Activated CD8-positive, alpha-beta memory T cell treated with anti-CD3 and anti-CD28 coated beads, Interleukin-2, amount 50 U/mL, for 4 hours (primary cell): ENCODE measurements at regions not wholly inside any gene's neighbourhood (a gene's known extent, or its start where the extent isn't known, plus 50 kb on each side); places are given as distances from the start of the nearest gene placed in this dataset.
A peak's percentile ranks its signal among the peaks of the same experiment; 100 is the strongest.
"Not testable (repeated sequence)": the region's sequence is repeated elsewhere in the genome, so short reads cannot be mapped to it uniquely, and the experiment has no call there.

Experiments
- DNase-seq: peaks from one replicate; pipeline ENCODE4 v3.0.0-alpha.2; 2020

DNA sequence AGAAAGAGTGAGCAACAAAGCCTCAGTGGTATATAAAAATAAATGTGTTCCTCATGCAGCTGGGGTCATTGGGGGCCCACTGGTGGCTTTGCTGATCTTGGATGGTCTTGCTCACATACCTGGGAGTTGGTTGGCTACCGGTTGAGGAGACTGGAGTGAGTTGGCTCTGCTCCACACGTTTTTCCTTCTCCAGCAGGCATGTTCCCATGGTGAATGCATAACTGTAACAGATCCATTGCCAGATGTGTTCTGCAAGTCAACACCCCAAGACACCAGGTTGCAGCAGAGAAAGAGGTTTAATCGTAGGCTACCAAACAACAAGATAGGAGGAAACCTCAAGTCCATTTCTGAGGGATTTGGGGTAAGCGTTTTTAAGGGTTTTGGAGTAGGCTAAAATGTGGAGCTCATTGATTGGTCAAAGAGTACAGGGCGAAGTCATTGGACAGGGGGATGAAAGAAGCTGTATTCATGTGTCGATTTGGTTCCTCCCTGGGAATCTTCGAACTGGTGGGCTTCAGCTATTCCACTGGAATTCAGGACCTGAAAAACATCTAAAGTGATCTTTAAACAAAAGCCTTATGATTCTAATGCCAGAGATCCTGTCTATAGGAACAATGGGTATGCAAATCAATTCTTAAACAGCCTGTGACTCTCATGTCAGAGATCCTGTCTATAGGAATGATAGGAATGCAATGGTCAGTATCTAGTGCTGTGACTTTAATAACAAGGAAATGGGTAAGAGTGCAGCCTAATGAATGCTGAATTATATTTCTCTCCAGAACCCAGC is 467.5 kb upstream of the C16orf82 start:
- DNase-seq: no peak

- DNase-seq: no peak
Observed at GRCh38 chr16:26599785-26600104, 467.0 kb upstream of the C16orf82 start.

DNA sequence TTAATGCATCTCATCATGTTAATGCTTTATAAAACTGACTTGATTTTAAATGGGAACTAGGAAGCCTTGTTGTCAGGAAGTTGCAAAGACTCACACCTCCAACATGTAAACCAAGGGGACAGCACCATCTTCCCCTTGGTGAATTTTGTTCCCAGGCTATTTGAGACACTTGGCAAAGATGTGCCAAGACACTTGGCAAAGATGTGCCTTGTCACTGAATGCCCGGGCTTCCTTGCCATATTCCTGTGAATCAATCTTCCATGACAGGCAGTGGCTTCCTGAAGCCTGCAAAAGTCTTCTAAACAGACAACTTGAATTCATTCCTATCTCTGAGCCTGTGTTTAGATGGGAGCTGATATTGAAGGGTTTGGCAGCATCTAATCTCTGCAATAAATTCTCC is 465.4 kb upstream of the C16orf82 start:
- no peak for DNase-seq

GRCh38 chr16:26605626-26606271 is 461.0 kb upstream of the C16orf82 start:
- no peak for DNase-seq

- no peak for DNase-seq
Observed at GRCh38 chr16:26606381-26607150, 460.2 kb upstream of the C16orf82 start.

- DNase-seq: no peak
Observed at GRCh38 chr16:26614237-26614841, 452.4 kb upstream of the C16orf82 start.

- DNase-seq: no peak
Observed at GRCh38 chr16:26623442-26623841, 443.3 kb upstream of the C16orf82 start.

DNA sequence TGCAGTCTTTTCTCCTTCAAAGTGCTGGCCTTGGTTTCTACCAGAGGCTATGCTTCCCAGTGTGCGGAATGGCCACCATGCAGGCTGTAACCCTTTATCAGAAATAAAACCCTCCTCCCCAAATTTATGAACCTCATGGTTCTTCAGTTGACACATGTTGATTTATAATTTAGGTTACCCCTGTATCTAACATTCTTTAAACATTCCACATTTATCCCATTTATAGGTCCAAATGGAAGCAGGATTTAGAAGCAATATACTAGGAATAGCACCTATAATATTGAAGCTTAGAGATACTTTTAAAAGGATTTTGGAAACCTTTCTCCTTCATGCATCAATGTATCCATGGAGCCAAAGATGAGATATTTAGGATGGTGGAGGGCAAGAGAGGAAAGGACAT is 438.8 kb upstream of the C16orf82 start:
- DNase-seq: no peak

DNA sequence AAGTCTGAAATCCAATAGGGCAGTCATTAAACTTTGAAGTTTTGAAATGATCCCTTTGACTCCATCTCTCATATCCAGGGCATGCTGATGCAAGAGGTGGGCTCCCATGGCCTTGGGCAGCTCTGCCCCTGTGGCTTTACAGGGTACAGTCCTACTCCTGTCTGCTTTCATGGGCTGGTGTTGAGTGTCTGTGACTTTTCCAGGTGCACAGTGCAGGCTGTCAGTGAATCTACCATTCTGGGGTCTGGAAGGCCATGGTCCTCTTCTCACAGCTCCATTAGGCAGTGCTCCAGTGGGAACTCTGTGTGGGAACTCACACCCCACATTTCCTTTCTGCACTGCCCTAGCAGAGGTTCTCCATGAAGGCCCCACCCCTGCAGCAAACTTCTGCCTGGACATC is 435.4 kb upstream of the C16orf82 start:
- not testable (repeated sequence) for DNase-seq

- DNase-seq: no peak
Observed at GRCh38 chr16:26642047-26642664, 424.6 kb upstream of the C16orf82 start.

DNA sequence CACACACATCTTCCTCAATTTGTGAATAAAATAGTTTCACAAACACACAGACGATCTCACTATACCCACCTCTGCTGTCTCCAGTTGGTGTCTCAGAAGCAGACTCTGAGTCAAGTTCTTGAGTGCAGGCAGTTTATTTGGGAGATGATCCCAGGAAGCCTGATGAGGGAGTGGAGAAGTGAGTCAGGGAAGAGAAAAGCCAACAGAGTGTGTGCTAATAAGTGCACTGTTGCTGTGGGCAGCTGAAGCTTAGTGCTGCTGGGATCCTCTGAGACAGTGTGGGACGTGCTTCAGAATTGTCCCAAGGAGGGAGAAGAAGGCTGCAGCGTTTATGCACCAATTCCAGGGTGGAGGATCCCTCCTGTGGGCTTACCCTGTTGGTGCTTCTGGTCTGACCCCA is 423.2 kb upstream of the C16orf82 start:
- DNase-seq: no peak

DNA sequence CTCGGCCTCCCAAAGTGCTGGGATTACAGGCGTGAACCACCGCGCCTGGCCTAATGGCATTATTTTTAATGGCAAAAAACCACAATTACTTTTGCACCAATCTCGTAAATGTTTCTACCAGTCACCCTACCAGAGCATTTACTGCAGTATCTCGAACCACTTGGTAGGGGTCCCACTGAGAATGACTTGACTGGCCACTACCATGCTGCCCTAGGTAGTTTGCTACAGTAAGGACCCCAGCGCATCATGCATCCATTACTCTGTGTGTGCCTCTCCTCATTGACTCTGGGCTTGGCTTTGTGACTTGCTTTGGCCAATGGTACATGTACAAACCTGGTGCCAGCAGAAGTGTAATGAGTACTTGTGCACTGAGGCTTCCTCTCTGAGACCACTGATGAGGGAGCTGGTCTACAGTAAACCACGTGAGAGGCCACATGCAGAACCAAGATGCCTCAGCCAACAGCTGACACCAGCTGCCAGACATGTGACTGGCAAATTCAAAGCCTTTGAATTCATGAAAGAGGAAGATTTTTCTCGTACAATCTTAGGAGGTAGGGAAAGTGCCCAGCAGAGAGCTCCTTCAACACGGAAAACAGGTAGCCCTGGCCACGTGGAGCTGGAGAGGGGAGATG is 421.7 kb upstream of the C16orf82 start:
- DNase-seq: no peak

- DNase-seq: peak; percentile 37
Observed at GRCh38 chr16:26645614-26646013, 421.1 kb upstream of the C16orf82 start.

GRCh38 chr16:26647870-26648269 is 418.9 kb upstream of the C16orf82 start:
- no peak for DNase-seq

GRCh38 chr16:26648851-26649250 is 417.9 kb upstream of the C16orf82 start:
- no peak for DNase-seq

DNA sequence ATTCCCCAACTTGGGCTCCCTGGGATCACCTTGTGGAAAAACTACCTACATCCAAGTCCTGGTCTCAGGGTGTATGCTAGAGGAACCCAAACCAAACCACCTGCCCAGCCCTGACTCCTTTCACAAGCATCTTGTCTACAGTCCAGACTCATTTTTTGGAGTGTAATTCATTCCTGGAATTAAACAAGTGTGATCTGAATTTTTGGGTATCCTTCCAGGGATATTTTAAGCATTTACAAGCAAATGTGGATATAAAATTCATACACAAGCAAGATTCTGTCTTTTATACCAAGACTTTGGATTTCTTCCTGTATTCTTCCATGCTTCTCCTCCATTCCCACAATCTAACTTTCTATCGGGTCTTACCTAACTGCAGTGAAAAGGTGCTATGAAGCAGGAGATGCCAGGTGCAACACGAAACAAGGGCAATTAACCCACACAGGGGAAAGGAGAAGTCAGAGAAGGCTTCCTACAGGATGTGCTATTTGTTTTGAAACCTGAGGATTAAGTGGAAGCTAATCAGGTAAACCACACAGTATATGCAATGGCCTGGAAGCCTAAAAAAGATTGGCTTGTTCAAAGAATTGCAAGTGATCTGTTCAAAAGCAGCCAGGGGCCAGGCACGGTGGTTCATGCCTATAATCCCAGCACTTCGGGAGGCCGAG is 417.2 kb upstream of the C16orf82 start:
- DNase-seq: no peak

- DNase-seq: no peak
Observed at GRCh38 chr16:26651464-26651863, 415.3 kb upstream of the C16orf82 start.

GRCh38 chr16:26651884-26652283 is 414.8 kb upstream of the C16orf82 start:
- no peak for DNase-seq

DNA sequence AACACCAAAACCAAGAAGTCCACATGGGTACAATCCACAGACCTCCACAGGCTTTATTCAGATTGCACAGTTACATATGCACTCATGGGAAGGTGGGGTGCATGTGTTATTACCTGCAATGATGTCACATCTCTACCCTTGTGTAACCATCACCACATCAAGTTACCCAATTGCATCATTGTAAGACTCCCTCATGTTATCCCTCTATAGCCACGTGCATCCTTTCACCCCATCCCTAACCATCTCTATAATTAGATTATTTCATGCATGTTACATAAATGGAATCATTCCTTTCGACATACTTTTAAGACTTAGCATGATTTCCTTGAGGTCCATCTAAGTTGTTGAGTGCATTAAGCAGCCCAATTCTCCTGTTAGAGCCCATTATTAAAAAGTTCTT is 408.2 kb upstream of the C16orf82 start:
- DNase-seq: no peak

DNA sequence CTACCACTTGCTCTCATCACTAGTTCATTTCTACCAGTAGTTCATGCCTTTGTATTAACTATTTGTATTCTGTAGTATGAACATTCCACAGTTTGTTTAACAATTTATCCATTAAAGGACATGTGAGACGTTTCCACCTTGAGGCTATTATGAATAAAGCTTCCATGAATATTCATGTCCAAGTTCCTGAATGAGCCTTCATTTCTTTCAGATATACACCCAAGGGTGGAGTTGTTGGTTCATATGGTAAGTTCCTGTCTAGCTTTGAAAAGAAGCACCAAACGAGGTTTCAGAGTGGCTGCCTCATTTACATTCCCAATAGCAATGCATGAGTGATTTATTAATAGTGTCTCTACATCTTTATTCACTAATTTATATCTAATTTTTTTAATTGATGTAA is 407.8 kb upstream of the C16orf82 start:
- no peak for DNase-seq

GRCh38 chr16:26664086-26664485 is 402.6 kb upstream of the C16orf82 start:
- no peak for DNase-seq
